ENCODE measurements at regions not wholly inside any gene's neighbourhood (a gene's known extent, or its start where the extent isn't known, plus 50 kb on each side); places are given as distances from the start of the nearest gene placed in this dataset.

DNA sequence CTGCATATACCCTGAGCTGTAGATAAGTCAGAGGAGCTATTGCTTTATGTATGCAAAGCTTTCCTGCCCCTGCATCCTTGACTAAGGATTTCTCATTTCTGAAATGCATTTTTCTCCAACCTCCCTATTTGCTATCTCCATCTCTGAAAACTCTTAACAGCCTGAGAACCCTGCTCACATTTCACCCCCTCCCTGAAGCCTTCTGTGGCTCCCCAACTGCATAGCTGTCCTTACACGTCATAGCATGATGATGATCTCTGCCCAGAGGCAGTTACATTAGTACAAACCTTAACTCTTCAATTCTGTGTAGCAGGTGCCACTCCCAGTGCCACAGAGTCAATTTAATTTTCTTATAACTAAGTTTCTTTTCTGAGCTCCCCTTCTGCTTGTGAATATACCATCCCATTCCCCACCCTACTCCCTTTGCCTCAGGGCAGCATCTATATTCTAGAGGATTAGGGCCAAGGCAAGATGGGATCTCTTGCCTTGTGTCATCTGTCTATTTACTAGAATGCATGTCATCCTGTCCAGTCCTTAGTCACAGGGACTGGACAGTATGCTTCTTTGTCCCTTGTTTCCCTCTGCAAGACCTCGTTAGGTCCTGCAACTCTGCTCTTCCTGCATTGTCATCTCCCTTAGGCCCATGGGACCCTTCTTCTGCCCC, 149.7 kb upstream of the SPRY4 start:
- H3K4me3 ChIP-seq (ENCODE audit: control insufficient read depth, low read depth, low read length) = no peak overlapping the region
- TF ChIP-seq, protein P1, sequence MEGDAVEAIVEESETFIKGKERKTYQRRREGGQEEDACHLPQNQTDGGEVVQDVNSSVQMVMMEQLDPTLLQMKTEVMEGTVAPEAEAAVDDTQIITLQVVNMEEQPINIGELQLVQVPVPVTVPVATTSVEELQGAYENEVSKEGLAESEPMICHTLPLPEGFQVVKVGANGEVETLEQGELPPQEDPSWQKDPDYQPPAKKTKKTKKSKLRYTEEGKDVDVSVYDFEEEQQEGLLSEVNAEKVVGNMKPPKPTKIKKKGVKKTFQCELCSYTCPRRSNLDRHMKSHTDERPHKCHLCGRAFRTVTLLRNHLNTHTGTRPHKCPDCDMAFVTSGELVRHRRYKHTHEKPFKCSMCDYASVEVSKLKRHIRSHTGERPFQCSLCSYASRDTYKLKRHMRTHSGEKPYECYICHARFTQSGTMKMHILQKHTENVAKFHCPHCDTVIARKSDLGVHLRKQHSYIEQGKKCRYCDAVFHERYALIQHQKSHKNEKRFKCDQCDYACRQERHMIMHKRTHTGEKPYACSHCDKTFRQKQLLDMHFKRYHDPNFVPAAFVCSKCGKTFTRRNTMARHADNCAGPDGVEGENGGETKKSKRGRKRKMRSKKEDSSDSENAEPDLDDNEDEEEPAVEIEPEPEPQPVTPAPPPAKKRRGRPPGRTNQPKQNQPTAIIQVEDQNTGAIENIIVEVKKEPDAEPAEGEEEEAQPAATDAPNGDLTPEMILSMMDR (IDR thresholded peaks at IDR 0.05; ENCODE audit: control insufficient read depth, insufficient read depth, low read depth, low read length, missing control alignments) = no peak
- no peak for DNase-seq (ENCODE audit: low read depth)

DNA sequence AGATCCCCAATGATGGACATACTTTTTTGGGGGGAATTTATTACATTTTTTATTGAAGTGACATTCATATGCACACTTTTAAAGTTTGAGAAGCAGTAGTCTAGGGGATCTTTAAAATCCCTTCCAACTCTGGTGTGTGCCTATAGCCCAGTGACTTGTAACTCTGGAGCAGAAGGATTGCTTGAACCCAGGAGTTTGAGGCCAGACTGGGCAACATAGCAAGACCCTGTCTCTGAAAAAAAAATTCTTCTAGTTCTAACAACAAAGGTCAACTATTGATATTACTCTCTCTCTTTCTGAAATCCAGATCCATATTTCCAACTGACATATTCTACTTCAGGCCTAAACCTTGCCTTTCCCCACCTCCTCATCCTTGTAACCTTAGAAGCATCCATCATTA, 148.2 kb upstream of the SPRY4 start:
- no peak for DNase-seq (ENCODE audit: low read depth)
- H3K4me3 ChIP-seq (ENCODE audit: control insufficient read depth, low read depth, low read length) = no peak overlapping the region
- TF ChIP-seq, protein P1 (IDR thresholded peaks at IDR 0.05; ENCODE audit: control insufficient read depth, insufficient read depth, low read depth, low read length, missing control alignments) = no peak

DNA sequence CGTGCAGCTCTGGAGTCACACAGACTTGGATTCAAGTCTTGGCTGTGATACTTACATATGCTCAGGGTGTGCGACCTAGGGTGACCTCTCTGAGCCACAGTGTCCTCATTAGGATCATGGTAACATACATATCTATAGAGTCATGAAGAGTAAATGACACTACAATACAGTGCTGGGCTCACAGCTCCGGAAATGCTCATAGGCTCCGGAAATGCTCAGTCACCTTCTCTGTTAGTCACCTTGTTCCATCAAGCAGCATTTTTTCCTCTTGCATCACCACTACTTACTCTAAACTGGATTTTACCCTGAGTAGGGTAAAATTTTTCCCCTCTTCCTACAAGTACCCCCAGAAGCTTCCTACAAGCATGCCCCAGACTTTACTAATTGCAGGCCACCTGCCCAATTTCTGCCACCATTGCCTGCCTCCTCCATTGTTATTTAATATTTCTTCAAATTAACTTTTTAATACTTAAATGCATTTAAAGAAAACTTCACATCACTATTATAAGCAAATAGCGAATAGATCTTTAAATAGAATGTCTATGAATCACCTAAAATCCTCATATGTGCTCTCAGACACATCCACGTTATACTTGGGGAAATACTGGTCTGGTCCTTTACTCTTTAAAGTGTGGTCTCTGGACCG, 147.6 kb upstream of the SPRY4 start:
- DNase-seq (ENCODE audit: low read depth) = peak; percentile 74
- TF ChIP-seq, protein P1 (IDR thresholded peaks at IDR 0.05; ENCODE audit: control insufficient read depth, insufficient read depth, low read depth, low read length, missing control alignments) = no peak
- H3K4me3 ChIP-seq (ENCODE audit: control insufficient read depth, low read depth, low read length) = no peak overlapping the region

GRCh38 chr5:142466195-142466971, 141.6 kb upstream of the SPRY4 start:
- no peak for DNase-seq (ENCODE audit: low read depth)
- H3K4me3 ChIP-seq (ENCODE audit: control insufficient read depth, low read depth, low read length) = no peak overlapping the region
- TF ChIP-seq, protein P1 (IDR thresholded peaks at IDR 0.05; ENCODE audit: control insufficient read depth, insufficient read depth, low read depth, low read length, missing control alignments) = no peak

DNA sequence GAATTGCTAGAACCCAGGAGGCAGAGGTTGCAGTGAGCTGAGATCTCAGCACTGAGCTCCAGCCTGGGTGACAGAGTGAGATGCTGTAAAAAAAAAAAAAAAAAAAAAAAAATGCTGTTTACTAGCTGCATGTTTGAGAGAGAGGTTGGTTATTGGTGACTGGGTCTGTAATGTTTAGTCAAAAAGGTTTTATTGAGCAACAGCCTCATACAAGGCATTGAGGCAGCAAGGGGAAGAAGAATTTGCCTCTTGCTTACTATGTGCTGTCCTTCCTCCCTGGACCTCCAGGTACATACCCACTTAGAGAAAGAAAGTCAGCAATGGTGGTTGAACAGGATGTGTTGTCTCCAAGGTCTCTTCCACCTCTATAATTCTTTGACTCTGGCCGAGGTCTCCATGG, 140.7 kb upstream of the SPRY4 start:
- no peak overlapping the region for H3K4me3 ChIP-seq (ENCODE audit: control insufficient read depth, low read depth, low read length)
- TF ChIP-seq, protein P1 (IDR thresholded peaks at IDR 0.05; ENCODE audit: control insufficient read depth, insufficient read depth, low read depth, low read length, missing control alignments) = no peak
- DNase-seq (ENCODE audit: low read depth) = no peak

DNA sequence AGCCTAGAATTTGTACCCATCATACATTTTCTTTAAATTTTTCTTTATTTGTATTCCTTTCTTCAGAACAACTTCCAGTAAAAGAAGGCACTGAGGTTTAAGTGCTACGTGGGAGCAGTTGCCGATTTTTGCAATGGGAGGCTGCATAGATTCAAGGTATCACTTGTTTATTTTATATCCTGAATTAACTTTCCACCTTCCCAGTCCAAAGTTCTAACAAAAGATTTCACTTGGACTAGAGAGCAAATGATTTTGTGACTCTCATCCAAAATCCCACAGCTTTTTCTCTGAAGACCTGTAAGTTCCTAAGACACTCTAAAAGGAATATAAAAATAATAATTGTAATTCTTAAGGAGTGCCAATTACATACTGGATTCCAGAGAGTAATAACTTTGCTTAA, 139.1 kb upstream of the SPRY4 start:
- TF ChIP-seq, protein P1 (IDR thresholded peaks at IDR 0.05; ENCODE audit: control insufficient read depth, insufficient read depth, low read depth, low read length, missing control alignments) = no peak
- DNase-seq (ENCODE audit: low read depth) = no peak

More for the DNA sequence above, 139.1 kb upstream of the SPRY4 start:
- no peak overlapping the region for H3K4me3 ChIP-seq (ENCODE audit: control insufficient read depth, low read depth, low read length)
